Neural crest cell (in vitro differentiated cells): ENCODE measurements at regions not wholly inside any gene's neighbourhood (a gene's known extent, or its start where the extent isn't known, plus 50 kb on each side); places are given as distances from the start of the nearest gene placed in this dataset.
"Not testable (repeated sequence)": the region's sequence is repeated elsewhere in the genome, so short reads cannot be mapped to it uniquely, and the experiment has no call there.

Experiments used
- DNase-seq: peaks from one replicate; pipeline ENCODE4 v3.0.0; 2021; ENCODE audit warnings: low read depth, mixed read lengths, low spot score
- H3K27ac Mint-ChIP-seq: one replicate; pipeline ENCODE4 v1.8.0; 2021; ENCODE audit warnings: mild to moderate bottlenecking, mixed read lengths; ENCODE audit not compliant: unreplicated experiment
- H3K27me3 Mint-ChIP-seq: 2 replicates; pipeline ENCODE4 v1.8.0; 2021; ENCODE audit warnings: low read depth, mild to moderate bottlenecking, mixed read lengths
- H3K36me3 Mint-ChIP-seq: 2 replicates; pipeline ENCODE4 v1.8.0; 2021; ENCODE audit warnings: low read depth, mild to moderate bottlenecking, mixed read lengths
- H3K4me1 Mint-ChIP-seq: 2 replicates; pipeline ENCODE4 v1.8.0; 2021; ENCODE audit warnings: mixed read lengths
- H3K4me3 Mint-ChIP-seq: one replicate; pipeline ENCODE4 v1.8.0; 2021; ENCODE audit warnings: mild to moderate bottlenecking, mixed read lengths
- H3K9me3 Mint-ChIP-seq: 2 replicates; pipeline ENCODE4 v1.8.0; 2021; ENCODE audit warnings: mixed read lengths
- CTCF ChIP-seq: fragments of 200-600 bp; sonication (generic); conservative IDR thresholded peaks from 2 replicates; pipeline ENCODE4 v1.5.0; 2021; ENCODE audit warnings: antibody characterized with exemption, mild to moderate bottlenecking

- no peaks in the 10 kb centered on the region for H3K36me3 Mint-ChIP-seq
- H3K27ac Mint-ChIP-seq: no peak overlapping the region
- H3K27me3 Mint-ChIP-seq: peaks cover 3% of the 10 kb centered on the region
- no peaks in the 10 kb centered on the region for H3K9me3 Mint-ChIP-seq
- TF ChIP-seq CTCF: no peak
- DNase-seq: no peak
- no peak overlapping the region for H3K4me3 Mint-ChIP-seq
- no peaks in the 10 kb centered on the region for H3K4me1 Mint-ChIP-seq
These were observed 152.0 kb upstream of the MDFIC2 start for GRCh38 chr3:70464465-70464864.

DNA sequence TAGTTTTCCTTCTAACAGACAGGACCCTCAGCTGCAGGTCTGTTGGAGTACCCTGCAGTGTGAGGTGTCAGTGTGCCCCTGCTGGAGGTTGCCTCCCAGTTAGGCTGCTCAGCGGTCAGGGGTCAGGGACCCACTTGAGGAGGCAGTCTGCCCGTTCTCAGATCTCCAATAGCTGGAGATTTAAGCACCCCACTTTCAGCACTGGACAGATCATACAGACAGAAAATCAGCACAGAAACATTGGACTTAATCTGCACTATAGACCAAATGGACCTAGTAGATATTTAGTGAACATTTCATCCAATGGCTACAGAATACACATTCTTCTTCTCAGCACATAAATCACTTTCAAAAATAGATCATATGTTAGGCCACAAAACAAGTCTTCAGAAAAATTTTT, 137.8 kb upstream of the MDFIC2 start:
- H3K4me1 Mint-ChIP-seq, H3K36me3 Mint-ChIP-seq, H3K4me3 Mint-ChIP-seq, DNase-seq, H3K9me3 Mint-ChIP-seq, H3K27ac Mint-ChIP-seq, H3K27me3 Mint-ChIP-seq: not testable (repeated sequence)

DNA sequence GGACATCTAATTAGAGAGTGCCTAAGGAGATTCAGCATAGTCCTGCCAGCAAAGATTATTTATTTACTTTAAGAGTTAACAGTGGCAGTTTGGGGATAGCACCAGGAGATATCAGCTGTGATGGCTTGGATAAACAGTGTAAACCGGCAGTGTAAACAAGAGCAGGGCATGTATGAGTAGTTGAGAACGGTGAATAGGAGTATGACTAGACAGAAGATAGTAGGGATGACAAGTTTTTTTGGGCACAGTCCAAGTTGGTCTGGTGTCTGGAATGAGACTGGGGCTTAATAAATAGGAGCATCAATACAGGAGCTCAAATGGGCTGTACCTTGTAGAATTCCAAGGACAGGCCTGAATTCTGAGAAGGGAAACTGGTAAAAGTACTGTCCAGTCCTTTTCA, 123.0 kb upstream of the MDFIC2 start:
- H3K4me3 Mint-ChIP-seq, DNase-seq, H3K9me3 Mint-ChIP-seq, H3K27me3 Mint-ChIP-seq, H3K36me3 Mint-ChIP-seq, H3K4me1 Mint-ChIP-seq, H3K27ac Mint-ChIP-seq: not testable (repeated sequence)

- Mint-ChIP-seq H3K4me1 (no peaks in the 10 kb centered on the region), H3K27me3 (no peaks in the 10 kb centered on the region), H3K4me3 (no peak overlapping the region), H3K9me3 (peaks cover 11% of the 10 kb centered on the region), H3K36me3 (no peaks in the 10 kb centered on the region), H3K27ac (no peak overlapping the region)
- no peak for DNase-seq
- TF ChIP-seq CTCF: no peak
These were observed 120.7 kb upstream of the MDFIC2 start for GRCh38 chr3:70433091-70433490.

GRCh38 chr3:70431911-70432310, 119.5 kb upstream of the MDFIC2 start:
- no peaks in the 10 kb centered on the region for H3K36me3 Mint-ChIP-seq
- H3K4me3 Mint-ChIP-seq: no peak overlapping the region
- no peak for DNase-seq
- H3K4me1 Mint-ChIP-seq: no peaks in the 10 kb centered on the region
- H3K27ac Mint-ChIP-seq: no peak overlapping the region
- peaks cover 14% of the 10 kb centered on the region for H3K9me3 Mint-ChIP-seq
- TF ChIP-seq CTCF: no peak
- H3K27me3 Mint-ChIP-seq: no peaks in the 10 kb centered on the region

DNA sequence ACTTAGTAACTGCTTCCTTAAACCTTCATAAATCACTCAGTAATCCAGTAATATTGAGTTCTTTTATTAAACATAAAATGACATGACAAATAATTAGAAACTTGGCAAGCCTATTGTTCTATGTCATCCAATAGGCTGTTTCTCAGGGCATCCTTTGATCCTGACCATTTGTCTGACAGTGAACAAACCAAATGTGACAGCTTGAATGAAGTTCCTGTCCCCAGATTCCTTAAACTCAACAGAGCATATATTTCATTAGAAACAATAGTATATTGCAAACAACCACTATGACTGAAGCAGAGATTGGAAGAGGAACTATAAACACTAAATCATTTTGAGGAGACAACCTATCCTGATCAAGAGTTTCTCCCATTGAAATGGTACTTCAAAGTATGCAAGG, 113.6 kb upstream of the MDFIC2 start:
- Mint-ChIP-seq H3K4me3 (no peak overlapping the region), H3K27ac (no peak overlapping the region), H3K9me3 (peaks cover 11% of the 10 kb centered on the region), H3K36me3 (no peaks in the 10 kb centered on the region), H3K27me3 (no peaks in the 10 kb centered on the region), H3K4me1 (no peaks in the 10 kb centered on the region)
- DNase-seq: no peak
- TF ChIP-seq CTCF: no peak

GRCh38 chr3:70421506-70421905, 109.1 kb upstream of the MDFIC2 start:
- Mint-ChIP-seq H3K27ac (no peak overlapping the region), H3K27me3 (peaks cover 2% of the 10 kb centered on the region), H3K9me3 (peaks cover 7% of the 10 kb centered on the region), H3K4me3 (no peak overlapping the region), H3K36me3 (no peaks in the 10 kb centered on the region), H3K4me1 (no peaks in the 10 kb centered on the region)
- TF ChIP-seq CTCF: no peak
- DNase-seq: no peak
